Epithelial cell of esophagus (primary cell): ENCODE measurements at regions not wholly inside any gene's neighbourhood (a gene's known extent, or its start where the extent isn't known, plus 50 kb on each side); places are given as distances from the start of the nearest gene placed in this dataset.
"Not testable (repeated sequence)": the region's sequence is repeated elsewhere in the genome, so short reads cannot be mapped to it uniquely, and the experiment has no call there.

ENCODE experiments used
- DNase-seq: peaks from one replicate; pipeline ENCODE4 v3.0.0; 2010; ENCODE audit warnings: low read depth
- H3K4me3 ChIP-seq: 2 replicates; pipeline ENCODE4 v1.5.1; 2011; ENCODE audit warnings: mild to moderate bottlenecking, low read length, control low read depth
- TF ChIP-seq, protein P1 (sequence below): IDR thresholded peaks from 2 replicates; pipeline ENCODE4 v1.5.1; 2011; ENCODE audit warnings: low read depth, mild to moderate bottlenecking, low read length, control low read depth, inconsistent platforms; ENCODE audit not compliant: insufficient read depth; ENCODE audit errors: missing control alignments

DNA sequence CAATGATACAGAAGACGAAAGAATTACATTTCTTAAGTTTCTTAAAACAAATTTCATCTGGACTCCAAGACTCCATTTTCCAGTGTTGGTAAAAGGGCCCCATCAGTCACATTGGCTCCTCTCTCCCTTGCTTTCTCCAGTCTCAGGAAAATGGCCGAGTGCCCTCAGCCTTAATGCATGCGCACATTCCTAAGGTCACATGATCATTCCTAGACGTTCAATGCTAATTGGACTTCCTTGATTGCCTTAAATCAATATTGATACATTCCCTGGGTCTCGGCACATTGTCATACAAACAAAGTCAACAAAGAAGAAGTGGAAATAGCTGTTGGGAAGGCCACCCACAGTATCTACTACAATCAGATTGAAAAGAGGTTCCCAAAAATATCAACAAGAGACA, 413.6 kb upstream of the GRAMD2B start:
- no peak overlapping the region for H3K4me3 ChIP-seq
- TF ChIP-seq, protein P1, sequence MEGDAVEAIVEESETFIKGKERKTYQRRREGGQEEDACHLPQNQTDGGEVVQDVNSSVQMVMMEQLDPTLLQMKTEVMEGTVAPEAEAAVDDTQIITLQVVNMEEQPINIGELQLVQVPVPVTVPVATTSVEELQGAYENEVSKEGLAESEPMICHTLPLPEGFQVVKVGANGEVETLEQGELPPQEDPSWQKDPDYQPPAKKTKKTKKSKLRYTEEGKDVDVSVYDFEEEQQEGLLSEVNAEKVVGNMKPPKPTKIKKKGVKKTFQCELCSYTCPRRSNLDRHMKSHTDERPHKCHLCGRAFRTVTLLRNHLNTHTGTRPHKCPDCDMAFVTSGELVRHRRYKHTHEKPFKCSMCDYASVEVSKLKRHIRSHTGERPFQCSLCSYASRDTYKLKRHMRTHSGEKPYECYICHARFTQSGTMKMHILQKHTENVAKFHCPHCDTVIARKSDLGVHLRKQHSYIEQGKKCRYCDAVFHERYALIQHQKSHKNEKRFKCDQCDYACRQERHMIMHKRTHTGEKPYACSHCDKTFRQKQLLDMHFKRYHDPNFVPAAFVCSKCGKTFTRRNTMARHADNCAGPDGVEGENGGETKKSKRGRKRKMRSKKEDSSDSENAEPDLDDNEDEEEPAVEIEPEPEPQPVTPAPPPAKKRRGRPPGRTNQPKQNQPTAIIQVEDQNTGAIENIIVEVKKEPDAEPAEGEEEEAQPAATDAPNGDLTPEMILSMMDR = no peak
- no peak for DNase-seq

DNA sequence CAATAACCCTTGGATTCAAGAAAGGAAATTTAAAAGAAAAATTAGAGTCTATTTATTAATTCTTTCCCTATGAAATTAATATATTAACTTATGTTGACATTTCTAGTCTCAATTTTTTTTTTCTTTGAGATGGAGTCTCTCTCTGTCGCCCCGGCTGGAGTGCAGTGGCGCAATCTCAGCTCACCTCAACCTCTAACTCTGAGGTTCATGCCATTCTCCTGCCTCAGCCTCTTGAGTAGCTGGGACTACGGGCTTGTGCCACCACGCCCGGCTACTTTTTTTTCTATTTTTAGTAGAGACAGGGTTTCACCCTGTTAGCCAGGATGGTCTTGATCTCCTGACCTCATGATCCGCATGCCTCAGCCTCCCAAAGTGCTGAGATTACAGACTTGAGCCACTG, 411.7 kb upstream of the GRAMD2B start:
- not testable (repeated sequence) for H3K4me3 ChIP-seq, DNase-seq

DNA sequence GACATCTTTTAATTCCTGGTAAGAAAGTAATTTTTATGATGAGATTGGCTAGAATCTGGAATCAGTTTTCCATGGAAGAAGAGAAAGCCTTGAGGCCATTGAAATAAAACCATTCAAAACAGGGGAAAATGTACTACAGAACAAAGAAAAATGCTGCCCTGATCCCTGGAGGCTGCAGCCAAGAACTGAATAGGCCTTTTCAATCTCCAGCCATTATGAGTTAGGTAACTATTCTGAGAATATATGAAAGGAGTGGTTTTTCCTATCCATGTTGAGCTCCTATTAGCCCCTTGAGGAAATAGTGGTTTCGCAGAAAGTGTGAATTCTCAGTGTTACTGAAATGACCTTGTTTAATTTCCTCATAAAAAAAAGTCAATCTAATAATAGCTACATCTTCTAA, 408.5 kb upstream of the GRAMD2B start:
- no peak for DNase-seq
- TF ChIP-seq, protein P1 = no peak
- no peak overlapping the region for H3K4me3 ChIP-seq

DNA sequence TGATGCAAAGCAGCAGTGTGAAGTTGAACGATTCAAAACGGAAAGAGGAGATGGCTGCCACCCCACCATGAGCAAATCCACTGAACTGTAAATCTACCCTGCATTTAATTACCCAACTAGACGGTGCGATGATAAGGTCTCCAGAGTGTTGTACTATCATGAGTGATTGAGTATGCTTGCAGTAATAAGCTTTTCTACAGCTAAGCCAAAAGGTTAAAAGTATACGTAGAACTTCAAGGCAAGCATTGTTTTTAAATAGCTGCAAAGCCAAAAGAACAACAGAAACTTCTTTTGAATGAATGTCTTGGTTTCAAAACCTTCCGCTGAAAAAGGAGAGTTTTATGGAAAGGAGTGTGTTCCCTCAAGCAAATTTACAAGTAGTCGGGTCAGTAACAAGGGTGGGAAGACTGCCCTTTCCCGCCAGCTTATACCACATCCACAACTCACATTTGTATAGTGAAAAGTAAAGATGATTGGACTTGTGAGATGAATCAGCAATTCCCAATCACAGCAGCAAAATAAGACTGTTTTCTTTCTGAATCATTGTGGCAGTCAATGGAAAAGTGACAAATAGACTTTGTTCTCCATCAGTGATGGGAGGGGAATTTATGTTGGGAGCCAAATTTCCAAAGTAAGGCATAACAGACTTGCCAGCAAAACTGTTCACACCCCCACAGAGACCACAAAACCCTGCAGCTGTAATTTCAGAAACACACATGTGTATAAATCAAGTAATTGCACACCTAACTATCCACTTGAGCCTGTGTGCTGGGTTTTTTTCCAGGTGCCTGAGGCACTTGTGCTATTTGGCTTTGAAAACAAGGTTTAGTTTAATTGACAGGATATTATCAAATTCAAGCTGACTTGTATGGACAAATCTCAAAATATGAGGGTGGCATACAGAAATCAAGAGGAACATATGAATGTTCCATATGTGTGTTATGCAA, 407.7 kb upstream of the GRAMD2B start:
- DNase-seq = peak; percentile 53
- no peak overlapping the region for H3K4me3 ChIP-seq
- TF ChIP-seq, protein P1 = no peak

DNA sequence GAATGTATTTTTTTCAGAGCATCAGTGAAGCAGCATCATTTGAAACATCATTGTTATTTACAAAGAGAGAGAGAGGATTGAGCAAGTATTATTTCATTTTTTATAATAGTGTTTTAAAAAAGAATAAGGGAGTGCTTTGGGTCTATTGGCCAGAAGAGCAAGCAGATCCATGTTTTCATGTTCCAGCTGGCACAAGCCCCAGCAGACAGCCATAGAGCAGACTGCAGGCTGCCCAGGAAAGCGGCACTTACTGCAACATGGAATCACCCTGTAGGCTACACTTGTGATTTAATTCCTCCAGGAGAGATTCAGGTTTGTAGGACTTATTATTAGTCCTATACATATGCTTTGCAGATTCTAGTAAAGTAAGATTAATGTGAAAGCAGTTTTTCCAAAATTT, 407.0 kb upstream of the GRAMD2B start:
- no peak for DNase-seq
- TF ChIP-seq, protein P1 = no peak
- no peak overlapping the region for H3K4me3 ChIP-seq

DNA sequence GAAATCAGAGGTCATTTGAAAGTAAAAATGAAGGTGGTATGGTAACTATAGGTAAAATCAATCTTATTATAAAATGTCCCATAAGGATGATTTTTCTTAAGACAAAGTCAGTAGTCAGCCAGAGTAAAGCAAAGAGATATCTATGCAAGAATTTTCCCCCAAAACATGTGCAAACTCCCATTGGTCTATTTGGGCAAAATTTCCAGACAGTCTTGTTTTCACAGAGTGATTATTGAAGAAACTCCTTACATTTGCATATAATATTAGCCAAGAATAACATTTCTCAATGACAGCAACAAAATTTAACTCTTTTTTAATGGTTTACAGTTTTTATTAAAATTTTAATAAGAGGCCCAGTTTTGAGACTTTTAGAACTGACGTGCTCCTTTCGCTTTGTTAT, 406.1 kb upstream of the GRAMD2B start:
- DNase-seq = no peak
- TF ChIP-seq, protein P1 = no peak
- H3K4me3 ChIP-seq = no peak overlapping the region

DNA sequence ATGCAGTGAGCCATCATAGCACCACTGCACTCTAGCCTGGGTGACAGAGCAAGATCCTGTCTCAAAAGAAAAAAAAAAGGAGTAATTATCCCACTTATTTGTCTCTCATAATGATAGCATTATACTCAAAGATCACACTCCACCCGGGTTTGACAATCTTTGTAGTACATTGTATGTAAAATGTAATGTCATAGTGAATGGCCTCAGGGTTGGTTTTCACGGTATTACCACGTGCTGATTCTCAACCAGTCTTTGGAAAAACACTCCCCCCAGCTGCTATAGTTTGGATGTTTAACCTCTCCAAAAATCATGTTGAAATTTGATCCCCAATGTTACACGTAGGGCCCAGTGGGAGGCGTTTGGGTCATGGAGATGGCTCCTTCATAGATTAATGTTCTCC, 402.4 kb upstream of the GRAMD2B start:
- no peak for DNase-seq
- H3K4me3 ChIP-seq = no peak overlapping the region
- TF ChIP-seq, protein P1 = no peak
